Daoy (cell line): ENCODE measurements at regions not wholly inside any gene's neighbourhood (a gene's known extent, or its start where the extent isn't known, plus 50 kb on each side); places are given as distances from the start of the nearest gene placed in this dataset.

Experiments used
- DNase-seq: peaks from one replicate; pipeline ENCODE4 v3.0.0-alpha.2; 2015; ENCODE audit warnings: low read depth

- no peak for DNase-seq
These were observed 101.5 kb downstream of the UNC5CL start for GRCh38 chr6:40937491-40937890.

DNA sequence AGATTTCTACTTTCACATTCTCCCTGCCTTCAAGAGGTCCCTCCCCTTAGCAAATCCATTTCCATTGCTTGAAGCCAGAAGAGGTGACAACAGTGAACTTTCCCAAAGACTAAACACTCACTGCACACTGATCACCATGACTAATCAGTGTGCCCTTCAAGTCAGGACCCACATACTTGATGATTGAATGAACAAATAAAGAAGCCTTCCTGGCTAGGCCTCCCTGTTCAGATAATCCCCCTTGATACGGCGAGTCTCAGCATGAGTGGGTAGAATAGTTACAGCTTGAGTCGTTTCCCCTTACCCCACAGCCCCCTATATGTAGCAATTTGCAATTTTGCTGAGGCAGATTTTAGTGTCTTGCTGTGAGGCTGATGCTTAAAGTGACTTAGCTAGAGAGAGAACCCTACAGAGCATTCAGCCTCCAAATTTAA, 102.2 kb downstream of the UNC5CL start:
- DNase-seq: peak; percentile 85

- DNase-seq: no peak
These were observed 105.2 kb downstream of the UNC5CL start for GRCh38 chr6:40933864-40934263.

- no peak for DNase-seq
These were observed 106.1 kb downstream of the UNC5CL start for GRCh38 chr6:40932953-40933352.

DNA sequence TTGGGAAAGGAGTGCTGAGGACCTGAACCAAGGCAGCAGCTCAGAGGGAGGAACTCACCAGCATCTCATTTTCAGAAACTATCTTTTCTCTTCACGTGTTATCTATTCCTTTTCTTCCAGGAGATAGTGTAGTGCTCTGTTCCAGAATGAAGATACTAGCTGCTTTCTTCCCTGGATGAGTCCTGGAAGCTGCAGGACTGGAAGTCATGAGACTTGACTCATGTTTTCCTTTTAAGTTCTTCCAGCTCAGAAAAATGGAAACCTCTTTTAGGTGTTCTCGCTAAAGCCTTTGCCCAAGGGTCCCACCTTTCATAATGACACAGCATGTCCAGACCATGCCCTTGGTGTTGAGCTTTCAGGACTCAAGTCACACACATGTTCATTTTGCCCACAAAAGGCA, 106.7 kb downstream of the UNC5CL start:
- DNase-seq: no peak

GRCh38 chr6:40931931-40932330, 107.1 kb downstream of the UNC5CL start:
- DNase-seq: peak; percentile 43

- peak; percentile 29 for DNase-seq
These were observed 108.5 kb downstream of the UNC5CL start for GRCh38 chr6:40930555-40930954.

GRCh38 chr6:40930045-40930444, 109.0 kb downstream of the UNC5CL start:
- no peak for DNase-seq

GRCh38 chr6:40929176-40929575, 109.8 kb downstream of the UNC5CL start:
- DNase-seq: no peak

DNA sequence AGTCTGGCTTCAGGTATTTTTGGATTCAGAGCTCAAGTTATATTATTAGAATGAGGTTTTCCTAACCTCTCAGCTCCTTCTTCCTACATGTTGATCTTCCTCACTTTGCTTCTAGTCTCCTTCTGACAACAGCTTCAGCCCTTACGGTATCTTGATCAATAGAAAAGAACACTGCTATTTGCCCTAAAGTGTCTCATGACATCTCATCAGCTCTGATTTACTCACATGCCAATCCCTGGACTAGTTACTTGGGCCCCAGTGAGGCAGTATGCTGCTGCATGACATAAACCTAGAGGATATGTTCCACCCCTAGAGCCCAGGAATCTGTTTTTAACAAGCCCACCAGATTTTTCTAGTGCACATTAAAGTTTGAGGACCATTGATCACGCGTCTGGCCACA, 110.3 kb downstream of the UNC5CL start:
- no peak for DNase-seq

GRCh38 chr6:40928307-40928706, 110.7 kb downstream of the UNC5CL start:
- no peak for DNase-seq

DNA sequence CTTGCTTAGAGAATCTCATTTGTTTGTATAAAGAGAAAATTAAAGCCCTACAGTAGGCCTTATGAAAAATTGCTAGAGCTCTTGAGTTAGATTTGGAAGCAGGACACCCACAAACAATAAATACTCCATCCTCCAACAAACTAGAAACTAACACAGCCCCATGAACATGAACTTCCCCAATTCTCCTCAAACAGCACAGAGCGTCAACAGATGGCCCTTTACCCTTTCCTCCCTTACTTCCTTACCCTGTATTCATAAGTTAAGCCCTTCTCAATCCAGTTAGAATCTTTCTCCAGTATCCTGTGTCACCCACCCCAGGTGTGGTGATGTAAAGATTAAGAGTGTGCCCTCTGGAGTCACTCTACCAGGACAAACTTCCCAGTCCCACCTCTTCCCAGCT, 113.7 kb downstream of the UNC5CL start:
- no peak for DNase-seq

GRCh38 chr6:40924839-40925238, 114.2 kb downstream of the UNC5CL start:
- no peak for DNase-seq

GRCh38 chr6:40923880-40924279, 115.1 kb downstream of the UNC5CL start:
- no peak for DNase-seq

DNA sequence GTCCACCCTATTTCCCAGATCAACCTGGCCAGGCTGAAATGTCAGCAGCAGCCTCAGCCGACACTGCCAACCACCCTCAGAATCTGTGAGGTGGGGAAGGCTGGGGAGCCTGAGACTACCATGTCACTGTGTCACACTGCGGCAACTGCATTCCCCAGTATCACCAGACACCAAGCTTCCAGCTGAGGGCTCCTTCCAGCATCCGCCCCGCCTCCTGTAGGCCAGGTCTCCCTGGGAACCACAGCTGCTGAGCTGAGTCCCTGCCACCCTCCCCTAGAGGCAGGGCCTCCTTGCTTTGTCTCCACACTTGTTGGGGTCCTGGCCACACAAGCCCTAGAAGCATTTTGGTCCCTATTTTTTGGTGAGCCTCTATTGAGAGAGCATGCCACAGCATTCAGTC, 115.7 kb downstream of the UNC5CL start:
- no peak for DNase-seq

- peak; percentile 21 for DNase-seq
These were observed 116.7 kb downstream of the UNC5CL start for GRCh38 chr6:40922281-40922680.

- no peak for DNase-seq
These were observed 120.9 kb downstream of the UNC5CL start for GRCh38 chr6:40918040-40918651.

- no peak for DNase-seq
These were observed 121.4 kb downstream of the UNC5CL start for GRCh38 chr6:40917603-40918002.

- DNase-seq: no peak
These were observed 122.2 kb downstream of the UNC5CL start for GRCh38 chr6:40916845-40917244.

DNA sequence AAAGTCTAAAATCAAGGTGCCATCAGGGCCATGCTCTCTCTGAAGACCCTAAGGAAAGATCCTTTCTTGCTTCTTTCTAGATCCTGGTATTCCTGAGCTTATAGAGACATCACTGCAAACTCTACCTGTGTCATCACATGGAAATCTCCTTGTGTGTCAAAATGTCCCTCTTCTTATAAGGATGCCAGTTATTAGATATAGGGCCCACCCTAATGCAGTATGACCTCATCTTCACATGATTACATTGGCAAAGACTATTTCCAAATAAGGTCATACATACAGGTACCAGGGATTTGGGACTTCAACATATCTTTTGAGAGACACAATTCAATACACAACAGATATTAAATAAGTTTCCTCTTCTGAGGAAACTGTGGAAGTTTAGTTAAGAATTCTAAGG, 123.9 kb downstream of the UNC5CL start:
- no peak for DNase-seq

DNA sequence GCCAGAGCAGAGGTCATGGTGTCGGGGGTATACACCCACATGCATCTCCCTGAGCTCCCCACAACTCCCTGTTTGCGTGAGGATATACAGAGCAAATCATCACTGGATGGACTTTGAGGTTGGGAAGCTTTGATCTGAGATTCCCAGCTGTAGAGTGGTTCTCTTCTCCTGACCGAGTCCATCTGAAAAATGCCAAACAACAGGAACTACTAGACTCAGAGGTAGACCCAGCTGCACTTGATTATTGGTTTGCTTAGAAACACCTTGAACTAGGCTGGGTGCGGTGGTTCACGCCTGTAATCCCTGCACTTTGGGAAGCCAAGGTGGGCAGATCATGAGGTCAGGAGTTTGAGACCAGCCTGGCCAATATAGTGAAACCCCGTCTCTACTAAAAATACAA, 125.0 kb downstream of the UNC5CL start:
- DNase-seq: no peak

DNA sequence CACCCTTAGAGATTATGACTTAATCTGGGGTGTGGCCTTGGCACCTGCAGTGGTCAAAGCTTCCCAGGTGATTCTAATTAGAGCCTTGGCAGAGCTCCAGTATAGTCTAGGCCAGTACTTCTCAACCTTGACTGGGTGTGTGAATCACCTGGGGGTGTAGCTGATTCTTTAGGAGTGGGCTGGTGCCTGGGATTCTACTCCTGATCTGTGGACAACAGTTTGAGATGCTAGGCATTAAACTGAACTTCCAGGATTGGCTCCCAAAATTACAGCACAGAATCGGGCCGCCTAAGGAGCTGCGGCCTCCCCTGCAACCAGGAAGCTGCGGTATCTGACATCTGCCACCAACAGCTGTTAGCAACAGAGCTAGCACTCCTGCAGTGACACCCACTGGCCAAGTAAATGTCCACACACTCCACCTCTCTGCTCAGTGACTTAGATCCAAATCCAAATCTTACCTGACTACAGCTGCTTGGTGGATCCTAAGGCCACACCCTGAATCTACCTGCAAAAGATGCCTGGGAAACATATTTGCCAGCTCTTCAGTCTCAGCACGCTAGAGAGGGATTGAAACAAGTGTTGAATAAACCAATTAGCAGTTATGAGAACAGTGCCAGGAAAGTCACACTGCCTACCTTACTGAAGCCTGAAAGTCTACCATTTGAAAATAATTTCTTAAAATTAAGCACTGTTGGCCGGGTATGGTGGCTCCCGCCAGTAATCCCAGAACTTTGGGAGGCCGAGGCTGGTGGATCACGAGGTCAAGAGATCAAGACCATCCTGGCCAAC, 126.7 kb downstream of the UNC5CL start:
- peak; percentile 79 for DNase-seq

DNA sequence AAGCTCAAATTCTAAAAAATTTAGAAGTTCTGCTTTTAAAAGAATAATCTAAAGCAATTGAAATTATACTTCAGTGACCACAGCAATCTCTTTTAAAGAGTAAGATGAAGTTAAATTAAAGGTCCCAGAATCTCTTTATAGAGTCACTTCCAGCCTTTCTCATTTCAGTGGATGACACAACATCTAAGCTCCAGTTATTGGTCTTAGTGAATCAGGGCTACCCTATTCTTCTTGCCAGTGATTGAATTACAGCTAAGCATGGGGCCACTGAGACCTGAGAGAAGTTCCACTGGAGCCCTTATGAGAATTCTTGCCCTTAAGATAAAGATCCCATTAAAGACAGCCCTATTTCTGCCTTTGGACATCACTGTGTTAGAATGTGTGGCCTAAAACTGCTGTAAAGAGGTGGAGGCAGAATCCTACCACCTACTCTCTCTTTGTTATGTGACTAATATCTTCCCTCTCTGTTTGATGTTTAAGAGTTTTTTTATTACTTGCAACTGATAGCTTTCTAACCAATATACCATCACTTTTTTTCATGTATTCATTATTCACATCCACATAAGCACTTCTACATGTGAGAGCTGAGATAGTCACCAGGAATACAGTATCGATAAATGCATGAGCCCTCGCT, 128.6 kb downstream of the UNC5CL start:
- no peak for DNase-seq
